Immature natural killer cell (primary cell): ENCODE measurements at regions not wholly inside any gene's neighbourhood (a gene's known extent, or its start where the extent isn't known, plus 50 kb on each side); places are given as distances from the start of the nearest gene placed in this dataset.
"Not testable (repeated sequence)": the region's sequence is repeated elsewhere in the genome, so short reads cannot be mapped to it uniquely, and the experiment has no call there.

ENCODE experiments used
- DNase-seq, 3 donors: peaks; one replicate each; pipeline ENCODE4 v3.0.0; 2022; ENCODE audit warnings: mixed read lengths in 1 of 3
- H3K27ac Mint-ChIP-seq, 6 donors: one replicate each; pipeline ENCODE4 v1.8.0; 2020; ENCODE audit warnings: mixed read lengths in 6 of 6, mild to moderate bottlenecking in 5 of 6, inconsistent platforms in 4 of 6, moderate library complexity in 3 of 6
- H3K27me3 Mint-ChIP-seq, 3 donors: one replicate each; pipeline ENCODE4 v1.8.0; 2020 to 2021; ENCODE audit warnings: low read depth in 3 of 3, mild to moderate bottlenecking in 3 of 3, mixed read lengths in 3 of 3, moderate library complexity in 3 of 3, inconsistent platforms in 1 of 3
- H3K36me3 Mint-ChIP-seq, 3 donors: one replicate each; pipeline ENCODE4 v1.8.0; 2020; ENCODE audit warnings: mixed read lengths in 3 of 3, inconsistent platforms in 2 of 3, mild to moderate bottlenecking in 2 of 3
- H3K4me1 Mint-ChIP-seq, 2 donors: one replicate each; pipeline ENCODE4 v1.8.0; 2020; ENCODE audit warnings: inconsistent platforms in 2 of 2, mild to moderate bottlenecking in 2 of 2, mixed read lengths in 2 of 2, moderate library complexity in 1 of 2
- H3K4me3 Mint-ChIP-seq, 5 donors: one replicate each; pipeline ENCODE4 v1.8.0; 2020; ENCODE audit warnings: mild to moderate bottlenecking in 5 of 5, mixed read lengths in 5 of 5, inconsistent platforms in 3 of 5, moderate library complexity in 3 of 5
- H3K9me3 Mint-ChIP-seq, 6 donors: one replicate each; pipeline ENCODE4 v1.8.0; 2020; ENCODE audit warnings: mild to moderate bottlenecking in 6 of 6, mixed read lengths in 6 of 6, inconsistent platforms in 4 of 6, moderate library complexity in 3 of 6

DNA sequence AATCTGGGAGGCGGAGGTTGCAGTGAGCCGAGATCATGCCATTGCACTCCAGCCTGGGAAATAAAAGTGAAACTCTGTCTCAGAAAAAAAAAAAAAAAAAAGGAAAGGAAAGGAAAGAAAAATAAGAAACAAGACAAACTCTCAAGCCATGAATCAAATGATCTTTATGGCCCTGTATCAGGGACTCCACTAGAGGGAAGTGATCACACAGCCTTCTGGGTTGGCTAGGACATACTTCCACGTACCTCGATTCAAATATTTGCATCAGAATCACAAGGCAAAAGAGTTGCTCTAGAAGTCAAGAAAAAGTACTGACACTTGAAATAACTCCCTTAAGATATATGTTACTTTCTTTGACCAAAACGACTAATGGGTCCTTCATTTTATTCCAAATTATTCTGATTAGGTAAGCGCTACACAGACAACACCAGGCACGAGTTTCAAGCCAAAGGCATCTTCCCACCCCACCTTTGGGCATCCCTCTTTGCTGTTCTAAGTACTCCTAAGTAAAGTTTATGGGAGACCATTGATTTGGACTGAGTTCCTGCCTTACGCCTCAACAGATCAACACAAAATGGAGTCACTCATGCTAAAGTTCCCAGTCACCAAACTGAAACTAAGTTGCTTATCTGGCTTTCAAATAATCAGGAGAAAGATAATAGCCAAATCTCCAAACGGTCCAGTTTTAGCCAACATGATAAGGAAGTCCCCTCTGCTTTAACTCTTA is 77.5 kb upstream of the NT5E start:
- no peaks in the 10 kb centered on the region for H3K36me3 Mint-ChIP-seq
- H3K27me3 Mint-ChIP-seq, result peaks cover 0 to 2% (median 1%) of the 10 kb centered on the region in 3 donors
- DNase-seq, result no peak
- H3K27ac Mint-ChIP-seq, result no peak overlapping the region
- H3K4me3 Mint-ChIP-seq, result no peak overlapping the region
- H3K9me3 Mint-ChIP-seq, result no peaks in the 10 kb centered on the region
- no peaks in the 10 kb centered on the region for H3K4me1 Mint-ChIP-seq

DNA sequence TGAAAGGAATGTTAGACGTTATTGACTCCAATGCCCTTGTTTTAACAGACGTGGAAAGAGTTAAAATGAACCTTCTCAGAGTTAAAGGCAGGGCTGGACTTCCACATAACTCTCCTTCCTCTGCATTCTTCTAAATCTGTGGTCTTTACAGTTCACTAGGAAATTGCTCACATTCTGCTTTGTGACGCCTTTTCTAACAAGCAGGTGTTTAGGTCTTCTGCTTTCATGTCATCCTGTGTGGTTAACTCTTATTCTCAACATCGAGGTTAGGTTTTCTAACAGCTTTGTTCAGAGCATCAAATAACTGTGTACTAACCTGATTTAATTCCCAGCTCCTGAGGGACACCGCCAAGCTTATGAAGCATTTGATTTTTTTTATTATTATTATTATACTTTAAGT is 81.3 kb upstream of the NT5E start:
- Mint-ChIP-seq H3K4me1 (no peaks in the 10 kb centered on the region), H3K27ac (no peak overlapping the region), H3K9me3 (peaks cover 0 to 1% (median 0%) of the 10 kb centered on the region in 6 donors), H3K4me3 (no peak overlapping the region), H3K27me3 (peaks cover 1 to 6% (median 4%) of the 10 kb centered on the region in 3 donors), H3K36me3 (no peaks in the 10 kb centered on the region)
- no peak for DNase-seq

- H3K4me1 Mint-ChIP-seq, result no peaks in the 10 kb centered on the region
These were observed 85.5 kb upstream of the NT5E start for GRCh38 chr6:85364344-85364743.

DNA sequence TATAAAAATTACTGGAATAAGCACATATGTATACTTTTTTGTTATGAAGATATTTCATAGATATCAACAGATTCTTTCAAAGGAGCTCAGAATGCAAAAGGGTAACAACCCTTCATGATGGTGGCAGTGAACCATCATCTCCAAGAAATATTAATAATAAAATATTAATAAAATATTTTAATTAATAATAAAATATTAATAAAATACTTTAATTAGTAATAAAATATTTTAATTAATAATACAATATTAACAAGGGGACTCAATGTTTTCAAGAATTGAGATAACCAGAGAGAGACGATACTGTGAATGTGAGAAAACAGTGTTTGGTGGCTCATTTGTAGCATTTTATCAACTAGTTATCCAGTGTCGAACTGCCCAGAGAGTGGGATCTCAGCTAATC is 86.0 kb upstream of the NT5E start:
- no peaks in the 10 kb centered on the region for H3K36me3 Mint-ChIP-seq
- no peak overlapping the region for H3K27ac Mint-ChIP-seq
- peaks cover 1 to 6% (median 4%) of the 10 kb centered on the region in 3 donors for H3K27me3 Mint-ChIP-seq
- no peak for DNase-seq
- no peak overlapping the region for H3K4me3 Mint-ChIP-seq
- no peaks in the 10 kb centered on the region for H3K4me1 Mint-ChIP-seq
- H3K9me3 Mint-ChIP-seq, result peaks cover 0 to 1% (median 0%) of the 10 kb centered on the region in 6 donors

More at GRCh38 chr6:85364344-85364743, 85.5 kb upstream of the NT5E start:
- Mint-ChIP-seq H3K27me3 (peaks cover 1 to 6% (median 4%) of the 10 kb centered on the region in 3 donors), H3K9me3 (peaks cover 0 to 1% (median 0%) of the 10 kb centered on the region in 6 donors), H3K27ac (no peak overlapping the region), H3K4me3 (no peak overlapping the region), H3K36me3 (no peaks in the 10 kb centered on the region)
- no peak for DNase-seq

- Mint-ChIP-seq H3K9me3 (peaks cover 0 to 1% (median 0%) of the 10 kb centered on the region in 6 donors), H3K4me3 (no peak overlapping the region), H3K4me1 (no peaks in the 10 kb centered on the region), H3K36me3 (no peaks in the 10 kb centered on the region), H3K27me3 (peaks cover 1 to 6% (median 6%) of the 10 kb centered on the region in 3 donors), H3K27ac (no peak overlapping the region)
- no peak for DNase-seq
These were observed 87.1 kb upstream of the NT5E start for GRCh38 chr6:85362652-85363310.

DNA sequence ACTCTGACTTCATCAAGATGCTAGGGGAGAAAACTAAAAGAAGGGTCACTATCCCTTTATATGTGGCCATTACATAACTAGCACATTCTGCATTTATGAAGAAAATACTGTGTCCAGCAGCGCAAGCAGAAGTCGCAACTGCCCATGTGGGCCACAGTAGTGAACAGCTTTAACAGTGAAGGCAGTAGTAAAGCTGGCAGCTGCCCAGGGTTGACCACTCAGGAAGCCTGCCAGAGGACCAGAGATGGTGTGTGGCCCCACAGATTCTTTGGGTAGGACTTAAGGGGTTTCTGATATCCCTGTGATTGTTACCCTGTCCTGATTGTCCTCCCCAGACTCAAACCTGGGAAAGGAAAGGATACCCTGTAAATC is 88.3 kb upstream of the NT5E start:
- H3K36me3 Mint-ChIP-seq, result no peaks in the 10 kb centered on the region
- no peak for DNase-seq
- no peaks in the 10 kb centered on the region for H3K4me1 Mint-ChIP-seq
- H3K9me3 Mint-ChIP-seq, result peaks cover 0 to 1% (median 0%) of the 10 kb centered on the region in 6 donors
- H3K27ac Mint-ChIP-seq, result no peak overlapping the region
- peaks cover 0 to 6% (median 1%) of the 10 kb centered on the region in 3 donors for H3K27me3 Mint-ChIP-seq
- no peak overlapping the region for H3K4me3 Mint-ChIP-seq

- Mint-ChIP-seq H3K36me3 (no peaks in the 10 kb centered on the region), H3K4me3 (no peak overlapping the region), H3K9me3 (peaks cover 0 to 1% (median 0%) of the 10 kb centered on the region in 6 donors), H3K27ac (no peak overlapping the region), H3K27me3 (peaks cover 0 to 6% (median under 1%) of the 10 kb centered on the region in 3 donors), H3K4me1 (no peaks in the 10 kb centered on the region)
- DNase-seq, result no peak
These were observed 88.9 kb upstream of the NT5E start for GRCh38 chr6:85360794-85361642.

DNA sequence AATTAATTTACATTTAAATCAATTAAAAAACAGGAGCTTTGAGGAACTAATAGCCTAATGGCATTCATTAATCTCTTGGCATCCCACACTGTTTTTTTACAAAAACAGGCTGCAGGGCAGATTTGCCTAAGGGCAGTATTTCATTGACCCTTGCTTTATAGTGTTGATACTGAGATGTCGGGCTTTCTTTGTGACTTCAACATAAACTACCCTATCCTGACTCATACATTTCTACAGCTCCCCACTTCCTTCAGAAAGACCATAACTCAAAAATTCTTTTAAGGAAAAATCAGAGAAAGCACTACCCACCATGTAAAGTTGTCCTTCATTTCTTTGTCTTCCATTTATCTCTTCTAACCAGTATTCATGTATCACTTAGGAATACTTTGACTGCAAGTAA is 92.2 kb upstream of the NT5E start:
- Mint-ChIP-seq H3K9me3 (no peaks in the 10 kb centered on the region), H3K36me3 (no peaks in the 10 kb centered on the region), H3K4me3 (no peak overlapping the region), H3K4me1 (no peaks in the 10 kb centered on the region), H3K27me3 (peaks cover 1 to 3% (median 2%) of the 10 kb centered on the region in 3 donors), H3K27ac (no peak overlapping the region)
- DNase-seq, result no peak

- not testable (repeated sequence) for H3K4me1 Mint-ChIP-seq, H3K9me3 Mint-ChIP-seq, H3K4me3 Mint-ChIP-seq, H3K27me3 Mint-ChIP-seq, H3K27ac Mint-ChIP-seq, H3K36me3 Mint-ChIP-seq, DNase-seq
These were observed 93.1 kb upstream of the NT5E start for GRCh38 chr6:85356743-85357142.

- no peak overlapping the region for H3K4me3 Mint-ChIP-seq
- H3K4me1 Mint-ChIP-seq, result no peaks in the 10 kb centered on the region
- no peak overlapping the region for H3K27ac Mint-ChIP-seq
- DNase-seq, result no peak
- no peaks in the 10 kb centered on the region for H3K36me3 Mint-ChIP-seq
- no peaks in the 10 kb centered on the region for H3K9me3 Mint-ChIP-seq
- H3K27me3 Mint-ChIP-seq, result peaks cover 1 to 3% (median 2%) of the 10 kb centered on the region in 3 donors
These were observed 94.1 kb upstream of the NT5E start for GRCh38 chr6:85355816-85356215.

DNA sequence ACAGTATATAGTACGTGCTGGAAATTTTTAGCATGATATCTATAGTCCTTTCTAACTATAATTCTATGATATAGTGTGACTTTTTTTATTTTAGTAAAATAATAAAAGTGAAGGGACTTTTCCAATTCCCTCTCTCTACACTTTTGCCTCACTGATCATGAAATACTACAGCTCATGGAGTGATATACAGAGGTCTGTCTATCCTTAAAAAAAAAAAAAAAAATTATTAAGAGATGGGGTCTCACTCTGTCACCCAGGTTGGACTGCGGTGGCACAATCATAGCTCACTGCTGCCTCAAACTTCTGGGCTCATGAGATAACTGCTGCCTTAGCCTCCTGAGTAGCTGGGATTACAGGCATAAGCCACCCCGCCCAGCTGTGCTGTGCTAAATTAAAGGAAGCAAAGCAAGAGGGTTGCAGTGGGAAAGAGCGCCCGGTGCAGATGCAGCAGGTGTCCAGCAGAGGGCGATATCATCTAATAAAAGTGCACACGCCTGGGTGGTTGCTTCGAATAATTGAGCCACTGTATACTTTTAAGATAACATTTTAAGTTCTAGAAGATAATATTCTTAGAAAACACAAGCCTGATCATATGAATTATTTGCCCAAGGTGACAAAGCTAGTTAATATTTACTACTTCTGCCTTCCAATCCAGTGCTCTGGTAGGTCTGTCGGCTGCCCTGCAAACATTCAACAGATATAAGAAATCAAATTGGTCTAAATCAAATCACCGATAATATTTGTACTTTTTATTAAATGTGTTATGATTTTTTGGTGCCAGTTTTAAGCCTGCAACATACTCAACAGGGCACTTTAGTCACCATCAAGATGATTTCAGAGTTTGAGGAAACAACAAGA is 94.9 kb upstream of the NT5E start:
- Mint-ChIP-seq H3K9me3 (no peaks in the 10 kb centered on the region), H3K4me3 (no peak overlapping the region), H3K4me1 (no peaks in the 10 kb centered on the region), H3K36me3 (no peaks in the 10 kb centered on the region), H3K27ac (no peak overlapping the region), H3K27me3 (peaks cover 1 to 3% (median 2%) of the 10 kb centered on the region in 3 donors)
- peak; percentile 35 to 52 (median 45) for DNase-seq

GRCh38 chr6:85353012-85353411 is 96.9 kb upstream of the NT5E start:
- Mint-ChIP-seq H3K4me3 (no peak overlapping the region), H3K27ac (no peak overlapping the region), H3K9me3 (no peaks in the 10 kb centered on the region), H3K4me1 (no peaks in the 10 kb centered on the region), H3K27me3 (peaks cover 2 to 3% (median 3%) of the 10 kb centered on the region in 3 donors), H3K36me3 (no peaks in the 10 kb centered on the region)
- no peak for DNase-seq

GRCh38 chr6:85348643-85349042 is 101.2 kb upstream of the NT5E start:
- Mint-ChIP-seq H3K4me3 (no peak overlapping the region), H3K27ac (no peak overlapping the region), H3K36me3 (no peaks in the 10 kb centered on the region), H3K9me3 (peaks cover 0 to 2% (median 0%) of the 10 kb centered on the region in 6 donors), H3K27me3 (peaks cover 0 to 6% (median 4%) of the 10 kb centered on the region in 3 donors), H3K4me1 (no peaks in the 10 kb centered on the region)
- DNase-seq, result no peak
